ENCODE measurements at regions not wholly inside any gene's neighbourhood (a gene's known extent, or its start where the extent isn't known, plus 50 kb on each side); places are given as distances from the start of the nearest gene placed in this dataset.

GRCh38 chr3:35505772-35506171, 133.6 kb upstream of the ARPP21 start:
- no peak for DNase-seq (ENCODE audit: low read depth)
- no peak overlapping the region for H3K4me3 ChIP-seq (ENCODE audit: low read depth, low read length)
- no peak for TF ChIP-seq MYC (IDR thresholded peaks at IDR 0.05; ENCODE audit: low read depth, low read length)
- no peak for TF ChIP-seq POLR2A (IDR thresholded peaks at IDR 0.05; ENCODE audit: extremely low read depth, insufficient read length)
- no peak for TF ChIP-seq CTCF (IDR thresholded peaks at IDR 0.05; ENCODE audit: low read depth, low read length)
- no peak for TF ChIP-seq MAX (IDR thresholded peaks at IDR 0.05; ENCODE audit: low read depth, low read length)

- no peak for DNase-seq (ENCODE audit: low read depth)
- no peak overlapping the region for H3K4me3 ChIP-seq (ENCODE audit: low read depth, low read length)
- no peak for TF ChIP-seq MAX (IDR thresholded peaks at IDR 0.05; ENCODE audit: low read depth, low read length)
- no peak for TF ChIP-seq MYC (IDR thresholded peaks at IDR 0.05; ENCODE audit: low read depth, low read length)
- TF ChIP-seq POLR2A (IDR thresholded peaks at IDR 0.05; ENCODE audit: extremely low read depth, insufficient read length): no peak
- no peak for TF ChIP-seq CTCF (IDR thresholded peaks at IDR 0.05; ENCODE audit: low read depth, low read length)
These were observed 119.4 kb upstream of the ARPP21 start for GRCh38 chr3:35519936-35520335.

- TF ChIP-seq POLR2A (IDR thresholded peaks at IDR 0.05; ENCODE audit: extremely low read depth, insufficient read length): no peak
- no peak for TF ChIP-seq MAX (IDR thresholded peaks at IDR 0.05; ENCODE audit: low read depth, low read length)
- TF ChIP-seq CTCF (IDR thresholded peaks at IDR 0.05; ENCODE audit: low read depth, low read length): no peak
- no peak for TF ChIP-seq MYC (IDR thresholded peaks at IDR 0.05; ENCODE audit: low read depth, low read length)
- no peak overlapping the region for H3K4me3 ChIP-seq (ENCODE audit: low read depth, low read length)
- DNase-seq (ENCODE audit: low read depth): no peak
These were observed 118.1 kb upstream of the ARPP21 start for GRCh38 chr3:35521196-35521595.

GRCh38 chr3:35522450-35522849, 116.9 kb upstream of the ARPP21 start:
- no peak overlapping the region for H3K4me3 ChIP-seq (ENCODE audit: low read depth, low read length)
- DNase-seq (ENCODE audit: low read depth): no peak
- TF ChIP-seq MAX (IDR thresholded peaks at IDR 0.05; ENCODE audit: low read depth, low read length) (no peak), MYC (IDR thresholded peaks at IDR 0.05; ENCODE audit: low read depth, low read length) (no peak), CTCF (IDR thresholded peaks at IDR 0.05; ENCODE audit: low read depth, low read length) (no peak), POLR2A (IDR thresholded peaks at IDR 0.05; ENCODE audit: extremely low read depth, insufficient read length) (no peak)

GRCh38 chr3:35523074-35523473, 116.3 kb upstream of the ARPP21 start:
- DNase-seq (ENCODE audit: low read depth): no peak
- TF ChIP-seq MYC (IDR thresholded peaks at IDR 0.05; ENCODE audit: low read depth, low read length) (no peak), POLR2A (IDR thresholded peaks at IDR 0.05; ENCODE audit: extremely low read depth, insufficient read length) (no peak), MAX (IDR thresholded peaks at IDR 0.05; ENCODE audit: low read depth, low read length) (no peak), CTCF (IDR thresholded peaks at IDR 0.05; ENCODE audit: low read depth, low read length) (no peak)
- H3K4me3 ChIP-seq (ENCODE audit: low read depth, low read length): no peak overlapping the region

- H3K4me3 ChIP-seq (ENCODE audit: low read depth, low read length): no peak overlapping the region
- TF ChIP-seq MYC (IDR thresholded peaks at IDR 0.05; ENCODE audit: low read depth, low read length): no peak
- TF ChIP-seq POLR2A (IDR thresholded peaks at IDR 0.05; ENCODE audit: extremely low read depth, insufficient read length): no peak
- no peak for TF ChIP-seq MAX (IDR thresholded peaks at IDR 0.05; ENCODE audit: low read depth, low read length)
- no peak for TF ChIP-seq CTCF (IDR thresholded peaks at IDR 0.05; ENCODE audit: low read depth, low read length)
- DNase-seq (ENCODE audit: low read depth): no peak
These were observed 115.5 kb upstream of the ARPP21 start for GRCh38 chr3:35523838-35524237.
